DMS 273 treated with DMSO at 0.1 percent for 48 hours (cell line): ENCODE measurements at regions not wholly inside any gene's neighbourhood (a gene's known extent, or its start where the extent isn't known, plus 50 kb on each side); places are given as distances from the start of the nearest gene placed in this dataset.

ENCODE experiments used
- DNase-seq: peaks from one replicate; lab custom pipeline; 2025; lab: John Stamatoyannopoulos, UW

GRCh38 chr2:228864131-228864530 lies 407.0 kb downstream of the PID1 start:
- no peak for DNase-seq

GRCh38 chr2:228860601-228861285 lies 410.3 kb downstream of the PID1 start:
- no peak for DNase-seq

- DNase-seq, result no peak
Observed at GRCh38 chr2:228853151-228853550, 417.9 kb downstream of the PID1 start.

GRCh38 chr2:228848638-228849037 lies 422.4 kb downstream of the PID1 start:
- DNase-seq, result no peak

- DNase-seq, result no peak
Observed at GRCh38 chr2:228847684-228848083, 423.4 kb downstream of the PID1 start.

- no peak for DNase-seq
Observed at GRCh38 chr2:228846161-228846560, 424.9 kb downstream of the PID1 start.

- DNase-seq, result no peak
Observed at GRCh38 chr2:228845162-228845925, 425.7 kb downstream of the PID1 start.

GRCh38 chr2:228841877-228842276 lies 429.2 kb downstream of the PID1 start:
- no peak for DNase-seq

- no peak for DNase-seq
Observed at GRCh38 chr2:228841475-228841874, 429.6 kb downstream of the PID1 start.

GRCh38 chr2:228840743-228841114 lies 430.4 kb downstream of the PID1 start:
- no peak for DNase-seq

- DNase-seq, result no peak
Observed at GRCh38 chr2:228840113-228840742, 430.9 kb downstream of the PID1 start.

- DNase-seq, result no peak
Observed at GRCh38 chr2:228839421-228839876, 431.6 kb downstream of the PID1 start.

GRCh38 chr2:228838819-228839218 lies 432.3 kb downstream of the PID1 start:
- DNase-seq, result no peak

GRCh38 chr2:228828397-228828796 lies 442.7 kb downstream of the PID1 start:
- DNase-seq, result no peak

- no peak for DNase-seq
Observed at GRCh38 chr2:228827056-228827700, 443.9 kb downstream of the PID1 start.

GRCh38 chr2:228819701-228820100 lies 451.4 kb downstream of the PID1 start:
- DNase-seq, result no peak

- no peak for DNase-seq
Observed at GRCh38 chr2:228802181-228803071, 468.7 kb downstream of the PID1 start.

GRCh38 chr2:228801451-228801850 lies 469.6 kb downstream of the PID1 start:
- DNase-seq, result no peak

- no peak for DNase-seq
Observed at GRCh38 chr2:228799208-228799588, 471.9 kb downstream of the PID1 start.

GRCh38 chr2:228798458-228799207 lies 472.5 kb downstream of the PID1 start:
- DNase-seq, result no peak

- DNase-seq, result no peak
Observed at GRCh38 chr2:228796386-228796785, 474.7 kb downstream of the PID1 start.
